Activated CD8-positive, alpha-beta T cell treated with anti-CD3 and anti-CD28 coated beads for 36 hours (primary cell): ENCODE measurements at regions not wholly inside any gene's neighbourhood (a gene's known extent, or its start where the extent isn't known, plus 50 kb on each side); places are given as distances from the start of the nearest gene placed in this dataset.

Experiments
- ATAC-seq: fragments of 200-7000 bp; cut with Tn5 transposase; one replicate; pipeline ENCODE4 v1.10.0; 2021; ENCODE audit warnings: mild to moderate bottlenecking, moderate library complexity
- CTCF ChIA-PET: fragments of 350-600 bp; sonication (Branson Sonifier 250); formaldehyde crosslinking; loops from one replicate; lab custom pipeline; 2021; ENCODE audit warnings: antibody characterized with exemption; lab: Charles Lee
- POLR2A ChIA-PET: fragments of 350-600 bp; sonication (Branson Sonifier 250); formaldehyde crosslinking; loops from one replicate; lab custom pipeline; 2021; ENCODE audit warnings: antibody characterized with exemption; lab: Charles Lee
- DNase-seq: peaks from one replicate; pipeline ENCODE4 v3.0.0-alpha.2; 2020
- H3K27ac Mint-ChIP-seq: one replicate; pipeline ENCODE4 v1.8.0; 2021; ENCODE audit warnings: mild to moderate bottlenecking, mixed read lengths
- H3K27me3 Mint-ChIP-seq: one replicate; pipeline ENCODE4 v1.8.0; 2021; ENCODE audit warnings: mixed read lengths
- H3K36me3 Mint-ChIP-seq: one replicate; pipeline ENCODE4 v1.8.0; 2021; ENCODE audit warnings: low read depth, mixed read lengths
- H3K4me1 Mint-ChIP-seq: one replicate; pipeline ENCODE4 v1.8.0; 2021; ENCODE audit warnings: low read depth, mixed read lengths
- H3K4me3 Mint-ChIP-seq: one replicate; pipeline ENCODE4 v1.8.0; 2021; ENCODE audit warnings: mild to moderate bottlenecking, moderate library complexity, mixed read lengths
- H3K9me3 Mint-ChIP-seq: one replicate; pipeline ENCODE4 v1.8.0; 2021; ENCODE audit warnings: mixed read lengths
- intact Hi-C: fragments of 100-400 bp; cut with micrococcal nuclease; formaldehyde crosslinking; loops from one replicate; pipeline ENCODE4 v1.10.0; 2022
- TF ChIP-seq, protein P1 (sequence below): fragments of 200-600 bp; IDR thresholded peaks from one replicate; pipeline ENCODE4 v1.8.0; 2022; ENCODE audit warnings: antibody characterized with exemption, mild to moderate bottlenecking

DNA sequence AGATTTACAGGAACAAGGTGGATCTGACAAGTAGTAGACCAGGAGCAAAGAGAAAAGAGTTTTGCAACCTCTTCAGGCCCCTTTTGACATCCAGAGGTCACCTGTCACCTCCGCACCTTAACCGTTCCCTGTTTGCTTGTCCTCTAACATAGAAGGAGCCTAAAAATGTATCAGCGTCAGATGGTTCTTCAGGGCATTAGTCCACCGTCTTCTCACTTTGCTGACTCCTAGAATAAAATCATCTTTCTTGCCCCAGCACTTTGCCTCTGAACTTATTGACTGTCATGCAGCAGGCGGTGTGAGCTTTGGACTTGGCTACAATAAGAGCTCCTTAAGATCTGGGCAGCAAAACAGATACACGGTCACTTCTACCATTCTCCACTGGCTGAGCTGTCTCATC, 339.7 kb upstream of the B3GAT1 start:
- Mint-ChIP-seq H3K27ac (no peak overlapping the region), H3K27me3 (no peaks in the 10 kb centered on the region), H3K9me3 (no peaks in the 10 kb centered on the region), H3K36me3 (no peaks in the 10 kb centered on the region), H3K4me1 (no peaks in the 10 kb centered on the region), H3K4me3 (no peak overlapping the region)
- TF ChIP-seq, protein P1, sequence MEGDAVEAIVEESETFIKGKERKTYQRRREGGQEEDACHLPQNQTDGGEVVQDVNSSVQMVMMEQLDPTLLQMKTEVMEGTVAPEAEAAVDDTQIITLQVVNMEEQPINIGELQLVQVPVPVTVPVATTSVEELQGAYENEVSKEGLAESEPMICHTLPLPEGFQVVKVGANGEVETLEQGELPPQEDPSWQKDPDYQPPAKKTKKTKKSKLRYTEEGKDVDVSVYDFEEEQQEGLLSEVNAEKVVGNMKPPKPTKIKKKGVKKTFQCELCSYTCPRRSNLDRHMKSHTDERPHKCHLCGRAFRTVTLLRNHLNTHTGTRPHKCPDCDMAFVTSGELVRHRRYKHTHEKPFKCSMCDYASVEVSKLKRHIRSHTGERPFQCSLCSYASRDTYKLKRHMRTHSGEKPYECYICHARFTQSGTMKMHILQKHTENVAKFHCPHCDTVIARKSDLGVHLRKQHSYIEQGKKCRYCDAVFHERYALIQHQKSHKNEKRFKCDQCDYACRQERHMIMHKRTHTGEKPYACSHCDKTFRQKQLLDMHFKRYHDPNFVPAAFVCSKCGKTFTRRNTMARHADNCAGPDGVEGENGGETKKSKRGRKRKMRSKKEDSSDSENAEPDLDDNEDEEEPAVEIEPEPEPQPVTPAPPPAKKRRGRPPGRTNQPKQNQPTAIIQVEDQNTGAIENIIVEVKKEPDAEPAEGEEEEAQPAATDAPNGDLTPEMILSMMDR = no peak
- intact Hi-C loops = no loop called here
- ChIA-PET CTCF (no interaction called here), POLR2A (no interaction called here)
- no peak for DNase-seq
- ATAC-seq = no peak

GRCh38 chr11:134751031-134751585, 339.1 kb upstream of the B3GAT1 start:
- Mint-ChIP-seq H3K9me3 (no peaks in the 10 kb centered on the region), H3K4me3 (no peak overlapping the region), H3K36me3 (no peaks in the 10 kb centered on the region), H3K27ac (no peak overlapping the region), H3K27me3 (no peaks in the 10 kb centered on the region), H3K4me1 (no peaks in the 10 kb centered on the region)
- ChIA-PET POLR2A (no interaction called here), CTCF (no interaction called here)
- ATAC-seq (no peak), DNase-seq (no peak)
- intact Hi-C loops = no loop called here
- TF ChIP-seq, protein P1 = no peak

DNA sequence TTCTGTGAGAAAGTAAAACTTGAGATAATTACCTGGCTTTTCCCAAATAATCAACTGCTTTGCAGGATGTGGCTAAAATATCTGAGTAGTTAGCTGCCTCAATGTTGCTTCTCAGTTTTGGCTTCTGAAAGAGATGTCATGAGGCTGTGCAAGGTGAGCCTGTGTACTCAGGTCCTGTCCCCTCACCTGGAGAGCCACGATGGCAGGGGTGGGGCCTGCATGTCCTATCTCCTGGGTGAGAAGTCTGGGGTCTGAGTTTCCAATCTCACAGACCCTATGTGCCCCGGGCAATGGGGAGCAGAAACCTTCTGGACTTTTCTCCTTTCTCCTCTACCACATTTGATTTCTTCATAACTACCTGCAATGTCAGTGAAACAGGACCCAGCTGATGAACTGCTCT, 338.6 kb upstream of the B3GAT1 start:
- Mint-ChIP-seq H3K9me3 (no peaks in the 10 kb centered on the region), H3K27me3 (no peaks in the 10 kb centered on the region), H3K27ac (no peak overlapping the region), H3K4me3 (no peak overlapping the region), H3K4me1 (no peaks in the 10 kb centered on the region), H3K36me3 (no peaks in the 10 kb centered on the region)
- intact Hi-C loops = no loop called here
- DNase-seq (no peak), ATAC-seq (no peak)
- TF ChIP-seq, protein P1 = no peak
- POLR2A ChIA-PET = no interaction called here
- CTCF ChIA-PET = no interaction called here

- ATAC-seq = no peak
- Mint-ChIP-seq H3K36me3 (no peaks in the 10 kb centered on the region), H3K4me3 (no peak overlapping the region), H3K27ac (no peak overlapping the region), H3K9me3 (no peaks in the 10 kb centered on the region), H3K27me3 (no peaks in the 10 kb centered on the region), H3K4me1 (no peaks in the 10 kb centered on the region)
- intact Hi-C loops = no loop called here
- TF ChIP-seq, protein P1 = no peak
- DNase-seq = no peak
- CTCF ChIA-PET = no interaction called here
- POLR2A ChIA-PET = no interaction called here
Observed at GRCh38 chr11:134749040-134749839, 337.2 kb upstream of the B3GAT1 start.

DNA sequence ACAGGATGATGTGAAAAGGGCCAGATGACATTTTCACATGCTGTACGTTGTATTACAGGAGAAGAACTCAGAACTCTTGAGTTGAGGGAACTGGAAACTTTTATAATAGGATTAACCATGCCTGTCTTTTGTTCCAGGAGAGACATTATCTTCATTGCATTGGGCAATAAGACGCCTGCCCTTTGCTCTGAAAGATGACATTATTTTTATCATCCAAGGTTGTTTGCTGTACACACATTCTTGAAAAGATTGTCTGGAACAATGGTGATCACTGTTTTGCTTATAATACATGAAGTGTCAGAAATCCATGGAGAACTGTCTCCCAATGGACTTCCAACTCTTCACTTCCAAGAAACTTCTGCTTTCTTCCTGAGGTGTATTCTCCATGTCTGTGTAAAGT, 334.6 kb upstream of the B3GAT1 start:
- Mint-ChIP-seq H3K9me3 (no peaks in the 10 kb centered on the region), H3K4me3 (no peak overlapping the region), H3K27ac (no peak overlapping the region), H3K4me1 (no peaks in the 10 kb centered on the region), H3K27me3 (no peaks in the 10 kb centered on the region), H3K36me3 (no peaks in the 10 kb centered on the region)
- DNase-seq = no peak
- no peak for ATAC-seq
- intact Hi-C loops = no loop called here
- TF ChIP-seq, protein P1 = no peak
- CTCF ChIA-PET = no interaction called here
- POLR2A ChIA-PET = no interaction called here
